Gastrocnemius medialis (tissue), 4 donors: ENCODE measurements at regions not wholly inside any gene's neighbourhood (a gene's known extent, or its start where the extent isn't known, plus 50 kb on each side); places are given as distances from the start of the nearest gene placed in this dataset.

Experiments
- CTCF ChIP-seq, 5 experiments: fragments of 450-650 bp in 3 of 5; fragments of 200-600 bp in 2 of 5; sonication (generic) in 2 of 5; IDR thresholded peaks in 4 of 5; conservative IDR thresholded peaks in 1 of 5; 1 replicate in 4 of 5; 2 replicates in 1 of 5; pipeline ENCODE4 v1.5.1; 2016 to 2019; ENCODE audit warnings: antibody characterized with exemption in 5 of 5, mild to moderate bottlenecking in 3 of 5, moderate library complexity in 3 of 5
- POLR2A ChIP-seq, 2 donors: fragments of 450-650 bp; IDR thresholded peaks; one replicate each; pipeline ENCODE4 v1.6.1; 2017; ENCODE audit warnings: antibody characterized with exemption in 2 of 2, mild to moderate bottlenecking in 2 of 2, moderate library complexity in 2 of 2

GRCh38 chr17:12549499-12550041 lies 116.1 kb upstream of the MYOCD start:
- no peak for TF ChIP-seq CTCF (IDR thresholded peaks at IDR 0.05 in 4 of 5, conservative IDR thresholded peaks at IDR 0.05 in 1 of 5)
- no peak for TF ChIP-seq POLR2A (IDR thresholded peaks at IDR 0.05)
